HUES64 (cell line): ENCODE measurements at regions not wholly inside any gene's neighbourhood (a gene's known extent, or its start where the extent isn't known, plus 50 kb on each side); places are given as distances from the start of the nearest gene placed in this dataset.

Source experiments
- H3K27ac ChIP-seq: 2 replicates; pipeline ENCODE4 v1.7.0; 2013; ENCODE audit warnings: low read depth, low read length, inconsistent platforms
- H3K27me3 ChIP-seq: 2 replicates; pipeline ENCODE4 v1.6.1; 2013; ENCODE audit warnings: mild to moderate bottlenecking, low read length; ENCODE audit not compliant: insufficient read depth
- H3K36me3 ChIP-seq: 2 replicates; pipeline ENCODE4 v1.6.1; 2013; ENCODE audit warnings: mild to moderate bottlenecking, low read length; ENCODE audit not compliant: insufficient read depth
- H3K4me1 ChIP-seq: 2 replicates; pipeline ENCODE4 v1.6.1; 2013; ENCODE audit warnings: mild to moderate bottlenecking, low read length, moderate library complexity; ENCODE audit not compliant: insufficient read depth
- H3K4me3 ChIP-seq: 2 replicates; pipeline ENCODE4 v1.5.1; 2013; ENCODE audit warnings: mild to moderate bottlenecking, low read length, moderate library complexity
- H3K9ac ChIP-seq: 2 replicates; pipeline ENCODE4 v1.6.1; 2013; ENCODE audit warnings: mild to moderate bottlenecking, low read depth, low read length
- H3K9me3 ChIP-seq: 2 replicates; pipeline ENCODE4 v1.6.1; 2013; ENCODE audit warnings: low read depth, low read length; ENCODE audit not compliant: insufficient read depth
- WGBS: fragments of 150-250, 120-280 bp; methylation state at CpG from one replicate; pipeline ENCODE4 v1.1.7; 2013; ENCODE audit warnings: missing lambda C conversion rate; 5-methylcytosine and 5-hydroxymethylcytosine counted together

DNA sequence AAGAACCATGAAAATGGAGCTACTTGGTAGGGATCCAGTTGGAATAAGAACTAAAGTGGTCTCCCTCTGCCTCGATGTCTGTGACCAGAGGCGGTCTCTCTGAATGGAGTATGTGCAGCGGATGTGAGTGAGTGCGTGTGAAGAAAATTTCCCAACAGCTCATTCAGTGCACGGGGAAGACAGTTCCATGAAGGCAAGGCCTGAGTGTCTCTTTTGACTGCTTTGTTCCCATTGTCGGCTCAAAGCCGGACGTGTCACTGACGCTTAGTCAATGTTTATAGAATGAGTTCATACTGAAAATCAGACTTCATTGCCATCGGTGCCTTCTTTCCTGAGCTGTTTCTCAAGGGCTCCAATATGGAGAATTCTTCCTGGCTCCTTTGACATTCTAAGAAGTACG, 55.3 kb upstream of the GRB10 start:
- Histone ChIP-seq H3K27me3 (no peaks in the 10 kb centered on the region), H3K4me1 (no peaks in the 10 kb centered on the region), H3K27ac (no peak overlapping the region), H3K36me3 (no peaks in the 10 kb centered on the region), H3K4me3 (no peak overlapping the region), H3K9ac (no peak overlapping the region), H3K9me3 (no peaks in the 10 kb centered on the region)
- WGBS = 93% methylated on average over 11 of the region's 11 CpGs

DNA sequence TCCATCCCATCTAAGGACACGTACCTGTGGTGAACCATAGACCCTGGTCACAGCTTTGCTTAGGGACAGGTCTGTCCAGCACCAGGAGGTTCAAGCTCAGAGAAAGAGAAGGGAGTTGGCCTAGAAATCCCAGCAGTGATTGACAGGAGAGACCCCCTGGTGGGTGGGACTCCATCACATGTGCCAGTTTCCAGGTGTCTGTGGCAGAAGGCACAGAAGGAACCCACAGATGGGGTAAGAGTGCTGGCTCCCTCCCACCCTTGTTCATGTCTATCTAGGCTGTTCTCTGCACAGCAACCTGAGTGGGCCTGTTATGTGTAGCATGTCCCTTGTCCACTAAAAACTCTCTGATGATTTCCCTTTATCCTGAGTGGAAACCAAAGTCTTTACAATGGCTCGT, 54.0 kb upstream of the GRB10 start:
- Histone ChIP-seq H3K9ac (no peak overlapping the region), H3K4me1 (no peaks in the 10 kb centered on the region), H3K9me3 (no peaks in the 10 kb centered on the region), H3K27me3 (no peaks in the 10 kb centered on the region), H3K36me3 (no peaks in the 10 kb centered on the region), H3K27ac (no peak overlapping the region), H3K4me3 (no peak overlapping the region)
- 90% methylated on average over 2 of the region's 2 CpGs for WGBS

DNA sequence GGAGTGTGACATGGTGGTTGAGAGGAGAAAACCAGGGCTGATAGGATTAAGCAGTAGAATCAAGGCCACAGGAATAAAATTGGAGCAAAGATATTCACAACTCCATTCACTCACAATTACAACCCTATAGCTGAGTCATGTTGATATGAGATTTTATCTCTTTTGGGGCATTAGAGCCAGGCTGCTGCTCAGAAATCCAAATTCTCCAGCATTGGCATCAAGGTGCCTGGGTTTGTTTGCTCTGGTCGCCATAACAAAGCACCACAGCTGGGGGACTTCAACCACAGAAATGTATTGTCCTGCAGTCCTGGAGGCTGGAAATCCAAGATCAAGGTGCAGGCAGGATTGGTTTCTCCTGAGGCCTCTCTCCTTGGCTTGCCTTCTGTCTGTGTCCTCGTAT, 52.5 kb upstream of the GRB10 start:
- H3K27me3 ChIP-seq = no peaks in the 10 kb centered on the region
- no peaks in the 10 kb centered on the region for H3K4me1 ChIP-seq
- WGBS = 92% methylated on average over 2 of the region's 2 CpGs

DNA sequence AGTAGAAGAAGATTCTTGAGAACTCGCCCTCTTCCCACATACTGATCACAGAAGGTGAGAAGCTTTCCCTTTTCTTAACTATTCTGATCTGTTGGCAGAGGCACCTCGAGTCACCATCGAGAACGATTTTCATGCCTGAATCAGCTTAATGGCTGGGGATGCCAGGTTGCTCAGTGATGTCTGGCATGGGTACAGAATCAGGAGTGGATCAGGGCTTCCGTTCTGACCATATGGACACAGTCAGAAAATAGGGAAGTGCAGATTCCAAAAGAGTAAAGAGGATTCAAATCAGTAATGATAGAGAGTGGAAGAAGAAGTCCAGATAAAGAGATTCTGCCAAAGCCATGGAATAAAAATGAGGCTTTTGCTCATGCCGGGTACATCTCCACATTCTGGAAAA, 52.0 kb upstream of the GRB10 start:
- WGBS = 93% methylated on average over 6 of the region's 6 CpGs
- Histone ChIP-seq H3K27me3 (no peaks in the 10 kb centered on the region), H3K4me3 (no peak overlapping the region), H3K9ac (no peak overlapping the region), H3K36me3 (no peaks in the 10 kb centered on the region), H3K27ac (no peak overlapping the region), H3K9me3 (no peaks in the 10 kb centered on the region), H3K4me1 (no peaks in the 10 kb centered on the region)

More for the DNA sequence above, 52.5 kb upstream of the GRB10 start:
- Histone ChIP-seq H3K9ac (no peak overlapping the region), H3K9me3 (no peaks in the 10 kb centered on the region), H3K4me3 (no peak overlapping the region), H3K36me3 (no peaks in the 10 kb centered on the region), H3K27ac (no peak overlapping the region)

DNA sequence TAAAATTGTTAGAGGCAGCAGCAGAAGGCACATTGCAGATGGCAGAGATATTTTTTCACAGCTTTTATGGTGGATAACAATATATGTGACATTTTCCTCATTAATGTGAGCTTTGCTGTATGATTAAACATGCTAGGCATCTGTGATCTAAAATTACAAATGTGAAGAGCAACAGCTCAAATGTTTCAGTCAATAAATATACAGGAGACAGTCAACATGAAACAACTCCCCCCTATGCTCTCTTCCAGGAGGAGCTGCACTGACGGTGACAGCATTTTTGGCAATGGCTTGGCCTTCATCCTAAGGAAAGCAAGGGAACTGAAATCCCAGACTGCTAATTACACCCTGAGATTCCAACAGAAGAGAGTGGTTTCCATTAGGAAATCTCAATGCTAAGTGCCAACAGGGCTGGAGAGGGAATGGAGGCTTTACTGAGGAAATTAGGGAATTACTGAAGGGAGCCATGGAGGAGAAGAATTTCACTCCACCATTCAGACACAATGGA, 51.4 kb upstream of the GRB10 start:
- no peak overlapping the region for H3K4me3 ChIP-seq
- WGBS = 94% methylated on average over 1 of the region's 1 CpG
- H3K27me3 ChIP-seq = no peaks in the 10 kb centered on the region
- no peaks in the 10 kb centered on the region for H3K36me3 ChIP-seq
- H3K9me3 ChIP-seq = no peaks in the 10 kb centered on the region
- no peak overlapping the region for H3K27ac ChIP-seq
- no peaks in the 10 kb centered on the region for H3K4me1 ChIP-seq
- H3K9ac ChIP-seq = no peak overlapping the region

DNA sequence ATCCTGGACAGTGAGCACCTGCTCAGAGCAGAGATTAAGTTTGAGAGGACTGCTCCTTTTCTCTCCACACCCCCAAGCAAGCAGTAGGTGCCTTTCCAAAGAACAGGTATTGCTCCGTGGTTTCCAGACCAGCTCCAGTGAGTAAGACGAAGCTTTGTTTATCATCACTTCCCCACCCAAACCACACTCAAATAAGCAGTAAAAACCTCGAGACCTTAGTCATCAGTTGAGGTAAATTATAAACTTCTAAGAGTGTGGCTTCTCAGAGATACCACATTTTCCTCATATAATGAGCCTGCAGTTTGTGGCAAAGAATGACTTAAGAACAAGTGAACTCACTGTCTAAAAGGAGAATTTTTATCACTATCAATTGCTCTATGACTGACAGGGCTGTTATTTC, 50.0 kb upstream of the GRB10 start:
- Histone ChIP-seq H3K27me3 (no peaks in the 10 kb centered on the region), H3K9ac (no peak overlapping the region), H3K4me1 (no peaks in the 10 kb centered on the region), H3K36me3 (no peaks in the 10 kb centered on the region), H3K4me3 (no peak overlapping the region), H3K9me3 (no peaks in the 10 kb centered on the region), H3K27ac (no peak overlapping the region)
- WGBS = 88% methylated on average over 3 of the region's 3 CpGs
